WTC11 (cell line): ENCODE measurements at regions not wholly inside any gene's neighbourhood (a gene's known extent, or its start where the extent isn't known, plus 50 kb on each side); places are given as distances from the start of the nearest gene placed in this dataset.

Source experiments
- ATAC-seq: fragments of 200-7000 bp; cut with Tn5 transposase; 2 replicates; pipeline ENCODE4 v1.10.0; 2021; ENCODE audit warnings: mild to moderate bottlenecking, moderate library complexity
- CTCF ChIA-PET: fragments of 300-600 bp; sonication (Branson Sonifier 250); formaldehyde crosslinking; loops from one replicate; lab custom pipeline; 2021; ENCODE audit warnings: antibody characterized with exemption; lab: Charles Lee
- POLR2A ChIA-PET: fragments of 350-600 bp; sonication (Branson Sonifier 250); formaldehyde crosslinking; loops from one replicate; lab custom pipeline; 2021; ENCODE audit warnings: antibody characterized with exemption; lab: Charles Lee
- DNase-seq: peaks from one replicate; pipeline ENCODE4 v3.0.0; 2021; ENCODE audit warnings: low spot score
- H3K27ac Mint-ChIP-seq: 2 replicates; pipeline ENCODE4 v1.8.0; 2021; ENCODE audit warnings: mixed read lengths
- H3K27me3 Mint-ChIP-seq: 2 replicates; pipeline ENCODE4 v1.8.0; 2021; ENCODE audit warnings: low read depth, mild to moderate bottlenecking, moderate library complexity, mixed read lengths
- H3K36me3 Mint-ChIP-seq: 2 replicates; pipeline ENCODE4 v1.8.0; 2021; ENCODE audit warnings: mixed read lengths
- H3K4me1 Mint-ChIP-seq: 2 replicates; pipeline ENCODE4 v1.8.0; 2022; ENCODE audit warnings: mixed read lengths
- H3K4me3 Mint-ChIP-seq: 2 replicates; pipeline ENCODE4 v1.8.0; 2021; ENCODE audit warnings: mild to moderate bottlenecking, moderate library complexity, mixed read lengths
- H3K9me3 Mint-ChIP-seq: 2 replicates; pipeline ENCODE4 v1.8.0; 2021; ENCODE audit warnings: mixed read lengths
- CBFB ChIP-seq: sonication (generic); formaldehyde crosslinking; IDR thresholded peaks from 2 replicates; pipeline ENCODE4 v1.8.1; 2022; ENCODE audit warnings: mild to moderate bottlenecking, low read depth, missing genetic modification reagents
- CREB1 ChIP-seq: sonication (generic); formaldehyde crosslinking; IDR thresholded peaks from 2 replicates; pipeline ENCODE4 v1.8.0; 2023; ENCODE audit warnings: mild to moderate bottlenecking, missing genetic modification reagents
- ELF4 ChIP-seq: sonication (generic); formaldehyde crosslinking; IDR thresholded peaks from 2 replicates; pipeline ENCODE4 v1.8.1; 2022; ENCODE audit warnings: low read depth, mild to moderate bottlenecking, moderate library complexity, missing genetic modification reagents
- EMX1 ChIP-seq: fragments of 250-450 bp; sonication (Bioruptor Pico); IDR thresholded peaks from 2 replicates; pipeline ENCODE4 v1.8.0; 2021; ENCODE audit warnings: mild to moderate bottlenecking
- FOXJ3 ChIP-seq: sonication (generic); formaldehyde crosslinking; IDR thresholded peaks from 2 replicates; pipeline ENCODE4 v1.9.0; 2021; ENCODE audit warnings: missing genetic modification reagents, mild to moderate bottlenecking, borderline replicate concordance
- GTF2I ChIP-seq: fragments of 250-450 bp; sonication (Bioruptor Pico); conservative IDR thresholded peaks from 2 replicates; pipeline ENCODE4 v1.4.0; 2021; ENCODE audit warnings: mild to moderate bottlenecking
- HMGA2 ChIP-seq: fragments of 250-450 bp; sonication (Bioruptor Pico); IDR thresholded peaks from 2 replicates; pipeline ENCODE4 v1.4.0; 2021; ENCODE audit warnings: mild to moderate bottlenecking, moderate library complexity
- KAT7 ChIP-seq: sonication (generic); formaldehyde crosslinking; IDR thresholded peaks from 2 replicates; pipeline ENCODE4 v1.8.1; 2023; ENCODE audit warnings: missing genetic modification reagents, mild to moderate bottlenecking, borderline replicate concordance
- MAX ChIP-seq: sonication (generic); formaldehyde crosslinking; IDR thresholded peaks from 2 replicates; pipeline ENCODE4 v1.8.0; 2022; ENCODE audit warnings: mild to moderate bottlenecking, missing genetic modification reagents
- NR1H2 ChIP-seq: sonication (generic); formaldehyde crosslinking; IDR thresholded peaks from 2 replicates; pipeline ENCODE4 v1.9.0; 2021; ENCODE audit warnings: mild to moderate bottlenecking, moderate library complexity, missing genetic modification reagents
- NR2C2 ChIP-seq: sonication (generic); formaldehyde crosslinking; IDR thresholded peaks from 2 replicates; pipeline ENCODE4 v1.8.0; 2022; ENCODE audit warnings: mild to moderate bottlenecking, missing genetic modification reagents
- PREB ChIP-seq: sonication (generic); formaldehyde crosslinking; IDR thresholded peaks from 2 replicates; pipeline ENCODE4 v1.8.1; 2022; ENCODE audit warnings: mild to moderate bottlenecking, missing genetic modification reagents, moderate library complexity, borderline replicate concordance
- SMAD3 ChIP-seq: sonication (generic); formaldehyde crosslinking; IDR thresholded peaks from 2 replicates; pipeline ENCODE4 v1.8.0; 2022; ENCODE audit warnings: missing genetic modification reagents, mild to moderate bottlenecking, borderline replicate concordance
- TCF7 ChIP-seq: sonication (generic); formaldehyde crosslinking; IDR thresholded peaks from 2 replicates; pipeline ENCODE4 v1.8.0; 2022; ENCODE audit warnings: mild to moderate bottlenecking, low read depth, missing genetic modification reagents, moderate library complexity
- ZNF416 ChIP-seq: fragments of 250-450 bp; sonication (Bioruptor Pico); IDR thresholded peaks from 2 replicates; pipeline ENCODE4 v1.9.0; 2021; ENCODE audit warnings: mild to moderate bottlenecking, inconsistent platforms
- ZNF423 ChIP-seq: fragments of 250-450 bp; sonication (Bioruptor Pico); IDR thresholded peaks from 2 replicates; pipeline ENCODE4 v2.1.2; 2022; ENCODE audit warnings: mild to moderate bottlenecking, moderate library complexity
- TF ChIP-seq, protein P1 (sequence below): fragments of 250-450 bp; sonication (Bioruptor Pico); IDR thresholded peaks from 2 replicates; pipeline ENCODE4 v1.9.0; 2021; ENCODE audit warnings: mild to moderate bottlenecking, borderline replicate concordance
- TF ChIP-seq, protein P2 (sequence below): sonication (generic); formaldehyde crosslinking; IDR thresholded peaks from 2 replicates; pipeline ENCODE4 v1.8.1; 2023; ENCODE audit warnings: mild to moderate bottlenecking, missing genetic modification reagents
- TF ChIP-seq, protein P3 (sequence below): fragments of 200-600 bp; IDR thresholded peaks from 2 replicates; pipeline ENCODE4 v1.8.0; 2022; ENCODE audit warnings: antibody characterized with exemption
- TF ChIP-seq, protein P4 (sequence below): sonication (generic); formaldehyde crosslinking; IDR thresholded peaks from 2 replicates; pipeline ENCODE4 v1.8.0; 2022; ENCODE audit warnings: mild to moderate bottlenecking, missing genetic modification reagents

DNA sequence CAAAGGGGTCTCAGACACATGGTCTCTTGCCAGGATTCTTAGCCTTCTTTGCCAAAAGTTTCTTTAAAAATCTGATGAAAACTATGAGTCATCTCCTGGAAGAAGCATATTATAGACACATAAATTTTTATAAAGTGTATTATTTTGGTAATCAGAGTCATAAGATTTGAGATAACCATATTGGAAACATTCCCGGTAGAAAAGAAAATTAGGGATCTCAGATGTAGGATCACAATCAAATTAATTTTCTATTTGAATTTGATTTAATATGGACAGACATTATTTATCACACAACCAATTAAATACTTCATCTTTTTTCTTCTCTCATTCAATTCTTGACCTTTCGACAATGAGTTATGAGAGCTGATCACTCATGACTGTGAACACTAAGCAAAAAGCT is 347.7 kb upstream of the CDH8 start:
- no peaks in the 10 kb centered on the region for H3K36me3 Mint-ChIP-seq
- no peaks in the 10 kb centered on the region for H3K4me1 Mint-ChIP-seq
- no peak for DNase-seq
- POLR2A ChIA-PET = no interaction called here
- no peak overlapping the region for H3K4me3 Mint-ChIP-seq
- ATAC-seq = no peak
- H3K9me3 Mint-ChIP-seq = no peaks in the 10 kb centered on the region
- H3K27ac Mint-ChIP-seq = no peak overlapping the region
- TF ChIP-seq ZNF416 (CRISPR knock-in tag) = no peak
- TF ChIP-seq ELF4 (CRISPR knock-in tag) = no peak
- no peak for TF ChIP-seq MAX
- TF ChIP-seq NR1H2 (CRISPR knock-in tag) = no peak
- no peak for TF ChIP-seq NR2C2 (CRISPR knock-in tag)
- no peak for TF ChIP-seq GTF2I (CRISPR knock-in tag)
- TF ChIP-seq, protein P1, sequence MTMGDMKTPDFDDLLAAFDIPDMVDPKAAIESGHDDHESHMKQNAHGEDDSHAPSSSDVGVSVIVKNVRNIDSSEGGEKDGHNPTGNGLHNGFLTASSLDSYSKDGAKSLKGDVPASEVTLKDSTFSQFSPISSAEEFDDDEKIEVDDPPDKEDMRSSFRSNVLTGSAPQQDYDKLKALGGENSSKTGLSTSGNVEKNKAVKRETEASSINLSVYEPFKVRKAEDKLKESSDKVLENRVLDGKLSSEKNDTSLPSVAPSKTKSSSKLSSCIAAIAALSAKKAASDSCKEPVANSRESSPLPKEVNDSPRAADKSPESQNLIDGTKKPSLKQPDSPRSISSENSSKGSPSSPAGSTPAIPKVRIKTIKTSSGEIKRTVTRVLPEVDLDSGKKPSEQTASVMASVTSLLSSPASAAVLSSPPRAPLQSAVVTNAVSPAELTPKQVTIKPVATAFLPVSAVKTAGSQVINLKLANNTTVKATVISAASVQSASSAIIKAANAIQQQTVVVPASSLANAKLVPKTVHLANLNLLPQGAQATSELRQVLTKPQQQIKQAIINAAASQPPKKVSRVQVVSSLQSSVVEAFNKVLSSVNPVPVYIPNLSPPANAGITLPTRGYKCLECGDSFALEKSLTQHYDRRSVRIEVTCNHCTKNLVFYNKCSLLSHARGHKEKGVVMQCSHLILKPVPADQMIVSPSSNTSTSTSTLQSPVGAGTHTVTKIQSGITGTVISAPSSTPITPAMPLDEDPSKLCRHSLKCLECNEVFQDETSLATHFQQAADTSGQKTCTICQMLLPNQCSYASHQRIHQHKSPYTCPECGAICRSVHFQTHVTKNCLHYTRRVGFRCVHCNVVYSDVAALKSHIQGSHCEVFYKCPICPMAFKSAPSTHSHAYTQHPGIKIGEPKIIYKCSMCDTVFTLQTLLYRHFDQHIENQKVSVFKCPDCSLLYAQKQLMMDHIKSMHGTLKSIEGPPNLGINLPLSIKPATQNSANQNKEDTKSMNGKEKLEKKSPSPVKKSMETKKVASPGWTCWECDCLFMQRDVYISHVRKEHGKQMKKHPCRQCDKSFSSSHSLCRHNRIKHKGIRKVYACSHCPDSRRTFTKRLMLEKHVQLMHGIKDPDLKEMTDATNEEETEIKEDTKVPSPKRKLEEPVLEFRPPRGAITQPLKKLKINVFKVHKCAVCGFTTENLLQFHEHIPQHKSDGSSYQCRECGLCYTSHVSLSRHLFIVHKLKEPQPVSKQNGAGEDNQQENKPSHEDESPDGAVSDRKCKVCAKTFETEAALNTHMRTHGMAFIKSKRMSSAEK (CRISPR knock-in tag) = no peak
- TF ChIP-seq CREB1 (CRISPR knock-in tag) = no peak
- TF ChIP-seq PREB (CRISPR knock-in tag) = no peak
- TF ChIP-seq FOXJ3 (CRISPR knock-in tag) = no peak
- TF ChIP-seq ZNF423 (CRISPR knock-in tag) = no peak
- TF ChIP-seq, all 79 proteins: peak for 0
- no peaks in the 10 kb centered on the region for H3K27me3 Mint-ChIP-seq
- CTCF ChIA-PET = no interaction called here

DNA sequence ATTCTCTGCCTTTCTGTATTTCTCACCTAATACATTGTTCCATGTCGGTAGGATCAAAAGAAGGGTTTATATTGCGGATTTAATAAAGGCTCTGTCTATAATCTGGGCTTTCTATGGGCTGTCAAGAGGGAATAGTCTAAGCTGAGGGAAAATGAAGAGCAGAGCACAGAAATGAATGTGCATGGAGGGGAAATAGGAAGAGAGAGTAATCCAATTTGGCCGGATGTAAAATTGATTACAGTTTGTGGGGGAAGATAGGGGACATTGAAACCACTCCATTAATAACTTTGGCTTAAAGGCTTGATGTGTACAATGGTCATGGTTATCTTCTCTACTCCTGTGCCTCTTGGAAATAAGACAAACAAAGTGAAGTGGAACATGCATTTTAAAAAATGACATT is 334.2 kb upstream of the CDH8 start:
- POLR2A ChIA-PET = no interaction called here
- Mint-ChIP-seq H3K9me3 (peaks cover 8% of the 10 kb centered on the region), H3K4me3 (no peak overlapping the region), H3K27ac (no peak overlapping the region), H3K27me3 (no peaks in the 10 kb centered on the region), H3K36me3 (no peaks in the 10 kb centered on the region; the same call in 1 of the 2 replicates), H3K4me1 (peaks cover 17% of the 10 kb centered on the region)
- TF ChIP-seq TCF7 (CRISPR knock-in tag) (no peak), HMGA2 (CRISPR knock-in tag) (no peak), KAT7 (no peak), EMX1 (CRISPR knock-in tag) (no peak)
- TF ChIP-seq, protein P2, sequence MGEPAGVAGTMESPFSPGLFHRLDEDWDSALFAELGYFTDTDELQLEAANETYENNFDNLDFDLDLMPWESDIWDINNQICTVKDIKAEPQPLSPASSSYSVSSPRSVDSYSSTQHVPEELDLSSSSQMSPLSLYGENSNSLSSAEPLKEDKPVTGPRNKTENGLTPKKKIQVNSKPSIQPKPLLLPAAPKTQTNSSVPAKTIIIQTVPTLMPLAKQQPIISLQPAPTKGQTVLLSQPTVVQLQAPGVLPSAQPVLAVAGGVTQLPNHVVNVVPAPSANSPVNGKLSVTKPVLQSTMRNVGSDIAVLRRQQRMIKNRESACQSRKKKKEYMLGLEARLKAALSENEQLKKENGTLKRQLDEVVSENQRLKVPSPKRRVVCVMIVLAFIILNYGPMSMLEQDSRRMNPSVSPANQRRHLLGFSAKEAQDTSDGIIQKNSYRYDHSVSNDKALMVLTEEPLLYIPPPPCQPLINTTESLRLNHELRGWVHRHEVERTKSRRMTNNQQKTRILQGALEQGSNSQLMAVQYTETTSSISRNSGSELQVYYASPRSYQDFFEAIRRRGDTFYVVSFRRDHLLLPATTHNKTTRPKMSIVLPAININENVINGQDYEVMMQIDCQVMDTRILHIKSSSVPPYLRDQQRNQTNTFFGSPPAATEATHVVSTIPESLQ (CRISPR knock-in tag) = no peak
- no peak for ATAC-seq
- CTCF ChIA-PET = no interaction called here
- DNase-seq = no peak

- Mint-ChIP-seq H3K27me3 (no peaks in the 10 kb centered on the region), H3K9me3 (peaks cover 5% of the 10 kb centered on the region), H3K27ac (no peak overlapping the region; the same call in 1 of the 2 replicates), H3K4me3 (no peak overlapping the region), H3K4me1 (peaks cover 20% of the 10 kb centered on the region), H3K36me3 (peaks cover 2% of the 10 kb centered on the region; the same call in 1 of the 2 replicates)
- ChIA-PET POLR2A (no interaction called here), CTCF (interaction anchor here (0.6 to 1.7 kb wide), 5 partner anchors 9 to 182 kb away, joined by 3 to 10 read pairs (median 5); no protein-coding TSS in a partner anchor)
- ATAC-seq (peak; percentile 97), DNase-seq (no peak)
- TF ChIP-seq SMAD3 (CRISPR knock-in tag) = no peak
- TF ChIP-seq, protein P3, sequence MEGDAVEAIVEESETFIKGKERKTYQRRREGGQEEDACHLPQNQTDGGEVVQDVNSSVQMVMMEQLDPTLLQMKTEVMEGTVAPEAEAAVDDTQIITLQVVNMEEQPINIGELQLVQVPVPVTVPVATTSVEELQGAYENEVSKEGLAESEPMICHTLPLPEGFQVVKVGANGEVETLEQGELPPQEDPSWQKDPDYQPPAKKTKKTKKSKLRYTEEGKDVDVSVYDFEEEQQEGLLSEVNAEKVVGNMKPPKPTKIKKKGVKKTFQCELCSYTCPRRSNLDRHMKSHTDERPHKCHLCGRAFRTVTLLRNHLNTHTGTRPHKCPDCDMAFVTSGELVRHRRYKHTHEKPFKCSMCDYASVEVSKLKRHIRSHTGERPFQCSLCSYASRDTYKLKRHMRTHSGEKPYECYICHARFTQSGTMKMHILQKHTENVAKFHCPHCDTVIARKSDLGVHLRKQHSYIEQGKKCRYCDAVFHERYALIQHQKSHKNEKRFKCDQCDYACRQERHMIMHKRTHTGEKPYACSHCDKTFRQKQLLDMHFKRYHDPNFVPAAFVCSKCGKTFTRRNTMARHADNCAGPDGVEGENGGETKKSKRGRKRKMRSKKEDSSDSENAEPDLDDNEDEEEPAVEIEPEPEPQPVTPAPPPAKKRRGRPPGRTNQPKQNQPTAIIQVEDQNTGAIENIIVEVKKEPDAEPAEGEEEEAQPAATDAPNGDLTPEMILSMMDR = 0 out of 2 replicates have a peak, but pooled peaks have one; percentile 24
- TF ChIP-seq PREB (CRISPR knock-in tag) = no peak
- TF ChIP-seq, protein P4, sequence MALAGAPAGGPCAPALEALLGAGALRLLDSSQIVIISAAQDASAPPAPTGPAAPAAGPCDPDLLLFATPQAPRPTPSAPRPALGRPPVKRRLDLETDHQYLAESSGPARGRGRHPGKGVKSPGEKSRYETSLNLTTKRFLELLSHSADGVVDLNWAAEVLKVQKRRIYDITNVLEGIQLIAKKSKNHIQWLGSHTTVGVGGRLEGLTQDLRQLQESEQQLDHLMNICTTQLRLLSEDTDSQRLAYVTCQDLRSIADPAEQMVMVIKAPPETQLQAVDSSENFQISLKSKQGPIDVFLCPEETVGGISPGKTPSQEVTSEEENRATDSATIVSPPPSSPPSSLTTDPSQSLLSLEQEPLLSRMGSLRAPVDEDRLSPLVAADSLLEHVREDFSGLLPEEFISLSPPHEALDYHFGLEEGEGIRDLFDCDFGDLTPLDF (CRISPR knock-in tag) = no peak
- no peak for TF ChIP-seq ZNF416 (CRISPR knock-in tag)
- TF ChIP-seq CBFB (CRISPR knock-in tag) = no peak
- TF ChIP-seq CREB1 (CRISPR knock-in tag) = no peak
Measured at GRCh38 chr16:62363501-62363900, 327.3 kb upstream of the CDH8 start.
